Mucosa of descending colon (tissue), 3 donors: ENCODE measurements at regions not wholly inside any gene's neighbourhood (a gene's known extent, or its start where the extent isn't known, plus 50 kb on each side); places are given as distances from the start of the nearest gene placed in this dataset.

Experiments used
- ATAC-seq: fragments of 200-7000 bp; cut with Tn5 transposase; one replicate; pipeline ENCODE4 v1.9.1; 2020; ENCODE audit warnings: mild to moderate bottlenecking, moderate library complexity
- DNase-seq, 3 donors: peaks; one replicate each; pipeline ENCODE4 v3.0.0-alpha.2; 2020
- H3K36me3 ChIP-seq: fragments of 200-600 bp; one replicate; pipeline ENCODE4 v1.8.0; 2021; ENCODE audit warnings: low read depth, mild to moderate bottlenecking
- H3K4me1 ChIP-seq: fragments of 200-600 bp; one replicate; pipeline ENCODE4 v1.8.0; 2021; ENCODE audit warnings: low read depth, mild to moderate bottlenecking
- H3K4me3 ChIP-seq: fragments of 200-600 bp; one replicate; pipeline ENCODE4 v1.8.0; 2021; ENCODE audit warnings: mild to moderate bottlenecking
- H3K9me3 ChIP-seq: fragments of 200-600 bp; one replicate; pipeline ENCODE4 v1.8.0; 2021; ENCODE audit warnings: mild to moderate bottlenecking
- intact Hi-C, 2 donors: fragments of 100-400 bp; cut with DNase I in 1 of 2; cut with micrococcal nuclease in 1 of 2; formaldehyde crosslinking; loops; one replicate each; pipeline versions ENCODE4 v1.11.0 to v1.11.1; 2022; cut with DNase I, micrococcal nuclease
- TF ChIP-seq, protein P1 (sequence below): fragments of 200-600 bp; IDR thresholded peaks from one replicate; pipeline ENCODE4 v1.8.0; 2022; ENCODE audit warnings: antibody characterized with exemption, mild to moderate bottlenecking
- donor health status: DM: no; HTN: no; CAD: no; lungs with moderate emphysema.
- donor health status: DM: no; HTN: no; CAD: no.
- donor health status: DM: no; HTN: yes; CAD: no.

DNA sequence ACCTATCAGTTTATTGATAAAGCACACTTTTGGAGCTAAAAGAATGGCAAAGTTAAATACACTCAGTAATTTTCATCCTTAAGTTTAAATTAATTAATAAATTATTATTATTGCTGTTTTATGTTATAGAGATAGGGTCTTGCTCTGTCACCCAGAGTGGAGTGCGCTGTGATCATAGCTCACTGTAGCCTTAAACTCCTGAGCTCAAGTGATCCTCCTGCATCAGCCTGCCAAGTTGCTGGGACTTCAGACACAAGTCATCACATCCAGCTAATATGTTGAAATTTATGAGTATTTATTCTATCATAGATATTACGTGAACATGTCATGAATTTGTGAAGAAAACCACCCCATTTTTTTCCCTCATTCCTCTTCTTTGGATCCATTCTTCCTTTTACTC lies 64.2 kb downstream of the GJA1 start:
- ATAC-seq (no peak), DNase-seq (no peak)
- H3K9me3 ChIP-seq = no peaks in the 10 kb centered on the region
- no peaks in the 10 kb centered on the region for H3K4me1 ChIP-seq
- H3K4me3 ChIP-seq = no peak overlapping the region
- TF ChIP-seq, protein P1, sequence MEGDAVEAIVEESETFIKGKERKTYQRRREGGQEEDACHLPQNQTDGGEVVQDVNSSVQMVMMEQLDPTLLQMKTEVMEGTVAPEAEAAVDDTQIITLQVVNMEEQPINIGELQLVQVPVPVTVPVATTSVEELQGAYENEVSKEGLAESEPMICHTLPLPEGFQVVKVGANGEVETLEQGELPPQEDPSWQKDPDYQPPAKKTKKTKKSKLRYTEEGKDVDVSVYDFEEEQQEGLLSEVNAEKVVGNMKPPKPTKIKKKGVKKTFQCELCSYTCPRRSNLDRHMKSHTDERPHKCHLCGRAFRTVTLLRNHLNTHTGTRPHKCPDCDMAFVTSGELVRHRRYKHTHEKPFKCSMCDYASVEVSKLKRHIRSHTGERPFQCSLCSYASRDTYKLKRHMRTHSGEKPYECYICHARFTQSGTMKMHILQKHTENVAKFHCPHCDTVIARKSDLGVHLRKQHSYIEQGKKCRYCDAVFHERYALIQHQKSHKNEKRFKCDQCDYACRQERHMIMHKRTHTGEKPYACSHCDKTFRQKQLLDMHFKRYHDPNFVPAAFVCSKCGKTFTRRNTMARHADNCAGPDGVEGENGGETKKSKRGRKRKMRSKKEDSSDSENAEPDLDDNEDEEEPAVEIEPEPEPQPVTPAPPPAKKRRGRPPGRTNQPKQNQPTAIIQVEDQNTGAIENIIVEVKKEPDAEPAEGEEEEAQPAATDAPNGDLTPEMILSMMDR = no peak
- H3K36me3 ChIP-seq = no peaks in the 10 kb centered on the region
- intact Hi-C loops = no loop called here

DNA sequence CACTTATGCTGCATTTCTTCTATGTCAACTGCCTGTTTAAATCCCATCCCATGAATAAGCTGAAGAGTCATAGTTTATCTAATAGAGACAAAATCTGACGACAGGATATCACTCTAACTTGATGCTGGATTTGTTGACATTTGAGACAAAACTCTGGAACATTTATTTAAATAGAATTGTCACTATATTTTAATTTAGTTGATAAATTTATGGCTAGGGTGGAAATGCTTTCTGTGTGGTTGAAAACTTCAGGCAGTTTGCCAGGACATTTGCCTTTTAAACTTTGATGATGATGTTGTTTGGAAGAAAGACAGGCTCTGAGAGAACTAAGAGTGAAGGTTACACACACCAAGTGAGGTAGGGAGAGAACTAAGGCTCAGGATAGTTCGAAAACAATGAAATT lies 68.1 kb downstream of the GJA1 start:
- Histone ChIP-seq H3K4me3 (no peak overlapping the region), H3K4me1 (no peaks in the 10 kb centered on the region), H3K9me3 (no peaks in the 10 kb centered on the region), H3K36me3 (no peaks in the 10 kb centered on the region)
- intact Hi-C loops = no loop called here
- ATAC-seq (no peak), DNase-seq (no peak)
- TF ChIP-seq, protein P1 = no peak

DNA sequence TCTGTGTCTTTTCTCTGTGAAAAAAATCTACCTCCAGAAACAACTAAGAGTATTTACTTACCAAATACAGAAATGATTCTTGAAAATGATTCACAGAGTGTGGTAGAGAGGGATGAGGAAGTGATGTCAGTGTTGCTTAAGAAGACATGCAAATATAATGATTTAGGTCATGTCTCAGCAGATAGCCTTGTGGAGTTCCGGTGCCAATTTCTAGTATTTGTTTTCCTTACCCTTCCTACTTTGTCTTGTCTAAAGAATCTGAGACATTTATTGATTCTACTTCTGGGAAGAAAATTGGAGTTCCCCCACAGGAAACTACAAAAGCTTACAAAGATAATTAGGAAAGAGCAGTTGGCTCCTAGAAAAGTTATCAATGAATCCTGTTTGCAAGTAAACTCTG lies 68.8 kb downstream of the GJA1 start:
- DNase-seq = no peak
- TF ChIP-seq, protein P1 = no peak
- no peaks in the 10 kb centered on the region for H3K36me3 ChIP-seq
- intact Hi-C loops = no loop called here
- no peak for ATAC-seq
- no peak overlapping the region for H3K4me3 ChIP-seq
- no peaks in the 10 kb centered on the region for H3K9me3 ChIP-seq
- H3K4me1 ChIP-seq = no peaks in the 10 kb centered on the region

DNA sequence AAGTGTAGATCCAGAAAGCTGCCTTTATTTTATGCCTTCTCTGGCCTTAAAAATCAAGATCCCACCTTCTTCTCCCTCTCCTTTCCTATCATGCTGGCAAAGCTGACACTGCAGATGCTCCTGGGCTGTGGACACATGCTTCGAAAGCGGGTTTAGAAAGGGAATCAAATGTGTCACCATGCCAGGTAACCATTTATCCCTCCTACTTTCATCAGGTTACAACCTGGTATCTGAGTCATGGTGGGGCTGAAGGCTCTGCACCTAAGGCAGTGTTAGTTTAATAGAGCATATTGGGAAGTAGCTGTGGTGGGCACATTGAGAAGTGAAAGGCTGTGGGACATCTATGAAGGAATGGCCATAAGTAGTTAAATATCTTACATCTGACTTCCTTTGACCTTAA lies 69.8 kb downstream of the GJA1 start:
- ATAC-seq (no peak), DNase-seq (no peak)
- TF ChIP-seq, protein P1 = no peak
- no peaks in the 10 kb centered on the region for H3K9me3 ChIP-seq
- no peak overlapping the region for H3K4me3 ChIP-seq
- intact Hi-C loops = no loop called here
- no peaks in the 10 kb centered on the region for H3K36me3 ChIP-seq
- no peaks in the 10 kb centered on the region for H3K4me1 ChIP-seq

DNA sequence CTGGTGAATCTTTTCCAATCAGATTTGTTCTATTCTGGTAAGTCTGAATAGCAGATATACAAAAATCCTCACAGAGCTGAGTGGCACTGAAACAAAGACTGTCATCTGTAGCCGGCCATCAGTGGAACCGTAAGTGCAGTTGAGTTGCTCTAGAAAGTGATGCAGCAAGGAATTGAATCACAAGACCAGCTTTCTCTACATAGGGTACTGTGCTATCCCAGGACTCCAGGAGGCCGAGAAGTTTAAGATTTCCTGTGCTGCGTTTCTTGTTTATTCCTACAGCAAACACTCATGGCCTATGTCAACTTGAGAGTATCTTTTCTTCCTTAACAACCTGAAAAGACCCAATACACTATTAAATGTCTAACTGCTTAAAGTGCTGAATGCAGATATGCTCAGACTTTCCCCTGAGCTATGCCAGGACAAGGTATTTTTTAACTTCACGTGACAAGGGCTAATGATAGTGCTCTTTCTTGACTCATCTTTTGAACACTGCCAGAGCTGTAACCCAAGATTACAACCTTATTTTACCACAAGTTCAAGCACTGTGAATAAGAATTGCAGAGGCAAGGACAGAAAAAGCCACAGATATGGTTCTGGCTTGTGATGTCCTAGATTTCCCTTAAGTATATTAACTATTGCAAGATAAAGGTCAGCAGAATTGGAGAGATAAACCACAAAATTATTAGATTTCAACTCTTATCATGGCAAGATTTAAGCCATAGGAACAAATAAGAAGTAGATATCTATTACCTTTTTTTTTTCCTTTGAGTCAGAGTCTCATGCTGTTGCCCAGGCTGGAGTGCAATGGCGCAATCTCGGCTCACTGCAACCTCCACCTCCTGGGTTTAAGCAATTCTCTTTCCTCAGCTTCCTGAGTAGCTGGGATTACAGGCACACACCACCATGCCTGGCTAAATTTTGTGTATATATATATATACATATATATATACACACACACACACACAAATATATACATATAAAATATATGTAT lies 71.6 kb downstream of the GJA1 start:
- Histone ChIP-seq H3K9me3 (no peaks in the 10 kb centered on the region), H3K4me1 (no peaks in the 10 kb centered on the region), H3K36me3 (no peaks in the 10 kb centered on the region), H3K4me3 (no peak overlapping the region)
- intact Hi-C loops = no loop called here
- no peak for DNase-seq
- TF ChIP-seq, protein P1 = no peak
- ATAC-seq = no peak
